Sigmoid colon (tissue), 6 donors: ENCODE measurements at regions not wholly inside any gene's neighbourhood (a gene's known extent, or its start where the extent isn't known, plus 50 kb on each side); places are given as distances from the start of the nearest gene placed in this dataset.

Experiments
- DNase-seq: peaks from one replicate; pipeline ENCODE4 v3.0.0-alpha.2; 2019
- H3K27ac ChIP-seq, 4 donors: fragments of 200-600 bp; sonication (generic); one replicate each; pipeline ENCODE4 v1.5.1; 2016 to 2019; ENCODE audit warnings: mild to moderate bottlenecking in 1 of 4
- H3K27me3 ChIP-seq, 3 donors: fragments of 200-600 bp; sonication (generic); one replicate each; pipeline ENCODE4 v1.5.1; 2019; ENCODE audit warnings: mild to moderate bottlenecking in 1 of 3
- H3K36me3 ChIP-seq, 4 donors: fragments of 200-600 bp; sonication (generic); one replicate each; pipeline ENCODE4 v1.5.1; 2016 to 2019
- H3K4me1 ChIP-seq, 4 donors: fragments of 200-600 bp; sonication (generic); one replicate each; pipeline ENCODE4 v1.5.1; 2017 to 2019
- H3K4me3 ChIP-seq, 4 donors: fragments of 200-600 bp; sonication (generic); one replicate each; pipeline ENCODE4 v1.5.1; 2017 to 2019; ENCODE audit warnings: mild to moderate bottlenecking in 2 of 4, moderate library complexity in 1 of 4
- H3K9me3 ChIP-seq, 4 donors: fragments of 200-600 bp in 3 of 4; sonication (generic) in 3 of 4; one replicate each; pipeline versions ENCODE4 v1.5.1 to v1.6.1; 2013 to 2019
- EP300 ChIP-seq, 4 donors: sonication (generic); formaldehyde crosslinking; IDR thresholded peaks; one replicate each; pipeline ENCODE4 v1.6.1; 2017; ENCODE audit warnings: antibody characterized with exemption in 4 of 4
- POLR2A ChIP-seq, 2 donors: fragments of 450-650 bp; IDR thresholded peaks; one replicate each; pipeline ENCODE4 v1.6.1; 2016; ENCODE audit warnings: antibody characterized with exemption in 2 of 2, mild to moderate bottlenecking in 2 of 2, moderate library complexity in 2 of 2
- POLR2AphosphoS5 ChIP-seq, 4 donors: sonication (generic); formaldehyde crosslinking; IDR thresholded peaks; one replicate each; pipeline ENCODE4 v1.6.1; 2017; ENCODE audit warnings: antibody characterized with exemption in 4 of 4
- WGBS, 2 donors: extraction: QIAGEN DNeasy Blood & Tissue Kit; methylation state at CpG; one replicate each; pipeline ENCODE4 v1.1.7; 2013; 5-methylcytosine and 5-hydroxymethylcytosine counted together
- intact Hi-C: fragments of 100-400 bp; cut with DNase I; formaldehyde crosslinking; loops from one replicate; pipeline ENCODE4 v1.15.1; 2023
- TF ChIP-seq, protein P1 (sequence below), 4 experiments: fragments of 450-650 bp in 3 of 4; fragments of 200-600 bp in 1 of 4; IDR thresholded peaks; one replicate each; pipeline ENCODE4 v1.5.1; 2016 to 2019; ENCODE audit warnings: antibody characterized with exemption in 4 of 4, mild to moderate bottlenecking in 3 of 4, moderate library complexity in 2 of 4
- donor health status: healthy with polysubstance abuse.
- donor health status: healthy.

GRCh38 chr11:38060920-38061319, 1462.9 kb upstream of the RAG2 start:
- WGBS, 2 donors: 66 to 75% methylated on average over 3 of the region's 3 CpGs

GRCh38 chr11:38060136-38060535, 1462.1 kb upstream of the RAG2 start:
- DNase-seq: no peak
- H3K27me3 ChIP-seq: no peaks in the 10 kb centered on the region
- TF ChIP-seq, protein P1, sequence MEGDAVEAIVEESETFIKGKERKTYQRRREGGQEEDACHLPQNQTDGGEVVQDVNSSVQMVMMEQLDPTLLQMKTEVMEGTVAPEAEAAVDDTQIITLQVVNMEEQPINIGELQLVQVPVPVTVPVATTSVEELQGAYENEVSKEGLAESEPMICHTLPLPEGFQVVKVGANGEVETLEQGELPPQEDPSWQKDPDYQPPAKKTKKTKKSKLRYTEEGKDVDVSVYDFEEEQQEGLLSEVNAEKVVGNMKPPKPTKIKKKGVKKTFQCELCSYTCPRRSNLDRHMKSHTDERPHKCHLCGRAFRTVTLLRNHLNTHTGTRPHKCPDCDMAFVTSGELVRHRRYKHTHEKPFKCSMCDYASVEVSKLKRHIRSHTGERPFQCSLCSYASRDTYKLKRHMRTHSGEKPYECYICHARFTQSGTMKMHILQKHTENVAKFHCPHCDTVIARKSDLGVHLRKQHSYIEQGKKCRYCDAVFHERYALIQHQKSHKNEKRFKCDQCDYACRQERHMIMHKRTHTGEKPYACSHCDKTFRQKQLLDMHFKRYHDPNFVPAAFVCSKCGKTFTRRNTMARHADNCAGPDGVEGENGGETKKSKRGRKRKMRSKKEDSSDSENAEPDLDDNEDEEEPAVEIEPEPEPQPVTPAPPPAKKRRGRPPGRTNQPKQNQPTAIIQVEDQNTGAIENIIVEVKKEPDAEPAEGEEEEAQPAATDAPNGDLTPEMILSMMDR (IDR thresholded peaks at IDR 0.05): no peak
- TF ChIP-seq POLR2AphosphoS5 (IDR thresholded peaks at IDR 0.05) (no peak), POLR2A (IDR thresholded peaks at IDR 0.05) (no peak), EP300 (IDR thresholded peaks at IDR 0.05) (no peak)
- no peaks in the 10 kb centered on the region for H3K9me3 ChIP-seq
- H3K4me3 ChIP-seq: no peak overlapping the region
- H3K4me1 ChIP-seq: no peaks in the 10 kb centered on the region
- H3K27ac ChIP-seq: no peak overlapping the region
- H3K36me3 ChIP-seq: no peaks in the 10 kb centered on the region
- intact Hi-C loops: no loop called here
- 81 to 90% methylated on average over 3 of the region's 3 CpGs for WGBS, 2 donors

More at GRCh38 chr11:38060920-38061319, 1462.9 kb upstream of the RAG2 start:
- intact Hi-C loops: no loop called here
- H3K9me3 ChIP-seq: no peaks in the 10 kb centered on the region
- no peak for TF ChIP-seq POLR2A (IDR thresholded peaks at IDR 0.05)
- no peaks in the 10 kb centered on the region for H3K4me1 ChIP-seq
- no peak overlapping the region for H3K27ac ChIP-seq
- H3K27me3 ChIP-seq: no peaks in the 10 kb centered on the region
- no peaks in the 10 kb centered on the region for H3K36me3 ChIP-seq
- no peak for DNase-seq
- no peak overlapping the region for H3K4me3 ChIP-seq

DNA sequence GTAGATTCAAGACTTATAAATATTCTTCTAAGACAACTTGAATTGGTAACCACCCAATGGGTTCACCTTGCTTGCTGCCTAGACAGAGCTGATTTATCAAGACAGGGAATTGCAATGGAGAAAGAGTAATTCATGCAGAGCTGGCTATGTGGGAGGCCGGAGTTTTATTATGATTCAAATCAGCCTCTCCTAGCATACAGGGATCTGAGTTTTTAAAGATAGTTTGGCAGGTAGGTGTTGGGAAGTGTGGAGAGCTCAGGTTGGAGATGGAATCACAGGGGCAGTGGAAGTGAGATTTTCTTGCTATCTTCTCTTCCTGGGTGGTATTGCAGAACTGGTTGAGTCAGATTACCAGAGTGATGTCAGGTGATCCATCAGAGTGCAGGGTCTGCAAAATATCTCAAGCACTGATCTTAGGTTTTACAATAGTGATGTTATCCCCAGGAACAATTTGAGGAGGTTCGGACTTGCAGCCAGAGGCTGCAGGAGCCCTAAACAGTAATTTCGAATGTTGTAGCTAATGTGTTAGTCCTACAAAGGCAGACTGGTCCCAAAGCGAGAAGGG, 1448.6 kb upstream of the RAG2 start:
- Histone ChIP-seq H3K27ac (no peak overlapping the region), H3K27me3 (no peaks in the 10 kb centered on the region), H3K4me1 (no peaks in the 10 kb centered on the region), H3K4me3 (no peak overlapping the region), H3K36me3 (no peaks in the 10 kb centered on the region), H3K9me3 (no peaks in the 10 kb centered on the region)
- no peak for DNase-seq
- TF ChIP-seq, protein P1 (IDR thresholded peaks at IDR 0.05): no peak
- TF ChIP-seq POLR2A (IDR thresholded peaks at IDR 0.05): no peak
- TF ChIP-seq EP300 (IDR thresholded peaks at IDR 0.05): no peak
- no peak for TF ChIP-seq POLR2AphosphoS5 (IDR thresholded peaks at IDR 0.05)
- WGBS, 2 donors: 80 to 88% methylated on average over 4 of the region's 4 CpGs
- intact Hi-C loops: no loop called here

DNA sequence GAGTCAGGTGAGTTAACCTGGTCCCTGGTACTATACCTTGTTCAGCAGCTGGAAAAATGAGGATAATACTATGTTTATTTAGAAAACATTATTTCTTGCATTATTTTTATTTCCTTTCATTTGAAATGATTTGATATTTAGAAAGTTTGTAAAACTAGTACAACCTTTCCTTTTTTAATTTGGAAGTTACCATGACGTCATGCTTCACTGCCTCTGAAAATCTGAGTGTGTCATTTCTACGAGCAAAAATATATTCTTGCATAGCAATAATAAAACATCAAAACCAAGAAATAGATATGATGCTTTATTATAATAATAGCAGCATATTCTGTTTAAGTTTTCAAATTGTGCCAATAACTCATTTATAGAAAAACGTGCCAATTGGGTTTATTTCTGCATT, 1445.0 kb upstream of the RAG2 start:
- Histone ChIP-seq H3K4me1 (no peaks in the 10 kb centered on the region), H3K27ac (no peak overlapping the region), H3K27me3 (no peaks in the 10 kb centered on the region), H3K9me3 (no peaks in the 10 kb centered on the region), H3K36me3 (no peaks in the 10 kb centered on the region), H3K4me3 (no peak overlapping the region)
- intact Hi-C loops: no loop called here
- no peak for TF ChIP-seq POLR2AphosphoS5 (IDR thresholded peaks at IDR 0.05)
- TF ChIP-seq, protein P1 (IDR thresholded peaks at IDR 0.05): no peak
- no peak for TF ChIP-seq POLR2A (IDR thresholded peaks at IDR 0.05)
- no peak for TF ChIP-seq EP300 (IDR thresholded peaks at IDR 0.05)
- DNase-seq: no peak
- 81 to 84% methylated on average over 3 of the region's 3 CpGs for WGBS, 2 donors

- TF ChIP-seq, protein P1 (IDR thresholded peaks at IDR 0.05): no peak
- TF ChIP-seq POLR2A (IDR thresholded peaks at IDR 0.05): no peak
- TF ChIP-seq POLR2AphosphoS5 (IDR thresholded peaks at IDR 0.05): no peak
- TF ChIP-seq EP300 (IDR thresholded peaks at IDR 0.05): no peak
- no peaks in the 10 kb centered on the region for H3K27me3 ChIP-seq
- no peak overlapping the region for H3K27ac ChIP-seq
- no peak for DNase-seq
- intact Hi-C loops: no loop called here
- no peaks in the 10 kb centered on the region for H3K4me1 ChIP-seq
- WGBS, 2 donors: 77 to 80% methylated on average over 2 of the region's 2 CpGs
- H3K36me3 ChIP-seq: no peaks in the 10 kb centered on the region
- H3K9me3 ChIP-seq: no peaks in the 10 kb centered on the region
- H3K4me3 ChIP-seq: no peak overlapping the region
Measured at GRCh38 chr11:38038777-38039176, 1440.7 kb upstream of the RAG2 start.
